Choroid plexus epithelial cell (primary cell): ENCODE measurements at regions not wholly inside any gene's neighbourhood (a gene's known extent, or its start where the extent isn't known, plus 50 kb on each side); places are given as distances from the start of the nearest gene placed in this dataset.

Experiments used
- DNase-seq: peaks from one replicate; pipeline ENCODE4 v3.0.0-alpha.2; 2010; ENCODE audit warnings: low read depth
- H3K4me3 ChIP-seq: 2 replicates; pipeline ENCODE4 v1.5.1; 2011; ENCODE audit warnings: low read depth, mild to moderate bottlenecking, control low read depth, low read length, moderate library complexity
- TF ChIP-seq, protein P1 (sequence below): conservative IDR thresholded peaks from 2 replicates; pipeline ENCODE4 v1.5.1; 2011; ENCODE audit warnings: low read depth, mild to moderate bottlenecking, control low read depth, inconsistent platforms, low read length, moderate library complexity

DNA sequence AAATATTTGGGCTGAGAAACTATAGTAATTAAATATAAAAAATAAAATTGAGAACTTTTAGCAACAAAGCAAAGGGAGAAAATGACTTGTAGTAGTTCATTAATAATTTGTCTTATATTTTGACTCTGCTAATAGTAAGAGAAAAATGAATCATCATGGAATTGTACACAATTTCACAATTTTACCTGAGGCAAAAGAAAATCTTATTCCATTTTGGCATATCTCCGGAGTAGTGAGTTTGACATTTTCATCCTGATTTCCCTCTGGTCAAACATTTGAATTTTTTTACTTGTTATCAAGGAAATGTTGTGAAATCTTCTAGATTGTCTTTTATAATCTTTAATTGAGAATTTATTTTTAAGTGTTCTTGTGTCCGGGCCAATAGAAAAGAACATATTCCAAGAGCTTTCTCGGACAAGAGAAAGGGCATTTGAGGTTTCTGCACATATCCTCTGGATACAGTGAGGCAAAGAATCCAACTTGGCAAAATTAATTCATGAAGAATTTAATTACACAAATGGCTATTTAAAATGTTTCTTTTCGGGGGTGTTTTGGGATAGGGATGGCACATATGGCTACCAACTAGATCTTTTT, 89.3 kb upstream of the IGSF10 start:
- DNase-seq, result no peak

DNA sequence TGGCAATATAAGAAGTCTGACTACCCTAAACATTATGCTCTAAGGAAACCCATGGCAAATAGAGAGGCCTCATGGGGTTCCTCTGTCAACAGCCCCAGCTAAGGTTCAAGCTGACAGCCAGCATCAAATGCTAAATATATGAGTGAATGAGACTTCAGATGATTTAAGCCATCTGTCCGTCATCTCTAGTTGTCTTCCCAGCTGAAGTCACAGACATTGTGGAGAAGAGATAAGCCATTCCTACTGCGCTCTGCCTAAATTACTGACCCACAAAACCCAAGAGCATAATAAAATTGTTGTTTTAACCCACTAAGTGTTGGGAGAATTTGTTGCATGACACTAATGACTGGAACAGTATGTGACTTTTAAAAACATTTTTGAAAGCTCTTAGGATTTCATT, 87.3 kb upstream of the IGSF10 start:
- no peak for DNase-seq
- no peak overlapping the region for H3K4me3 ChIP-seq
- TF ChIP-seq, protein P1, sequence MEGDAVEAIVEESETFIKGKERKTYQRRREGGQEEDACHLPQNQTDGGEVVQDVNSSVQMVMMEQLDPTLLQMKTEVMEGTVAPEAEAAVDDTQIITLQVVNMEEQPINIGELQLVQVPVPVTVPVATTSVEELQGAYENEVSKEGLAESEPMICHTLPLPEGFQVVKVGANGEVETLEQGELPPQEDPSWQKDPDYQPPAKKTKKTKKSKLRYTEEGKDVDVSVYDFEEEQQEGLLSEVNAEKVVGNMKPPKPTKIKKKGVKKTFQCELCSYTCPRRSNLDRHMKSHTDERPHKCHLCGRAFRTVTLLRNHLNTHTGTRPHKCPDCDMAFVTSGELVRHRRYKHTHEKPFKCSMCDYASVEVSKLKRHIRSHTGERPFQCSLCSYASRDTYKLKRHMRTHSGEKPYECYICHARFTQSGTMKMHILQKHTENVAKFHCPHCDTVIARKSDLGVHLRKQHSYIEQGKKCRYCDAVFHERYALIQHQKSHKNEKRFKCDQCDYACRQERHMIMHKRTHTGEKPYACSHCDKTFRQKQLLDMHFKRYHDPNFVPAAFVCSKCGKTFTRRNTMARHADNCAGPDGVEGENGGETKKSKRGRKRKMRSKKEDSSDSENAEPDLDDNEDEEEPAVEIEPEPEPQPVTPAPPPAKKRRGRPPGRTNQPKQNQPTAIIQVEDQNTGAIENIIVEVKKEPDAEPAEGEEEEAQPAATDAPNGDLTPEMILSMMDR, result no peak

More for the DNA sequence above, 89.3 kb upstream of the IGSF10 start:
- TF ChIP-seq, protein P1, result no peak
- H3K4me3 ChIP-seq, result no peak overlapping the region

DNA sequence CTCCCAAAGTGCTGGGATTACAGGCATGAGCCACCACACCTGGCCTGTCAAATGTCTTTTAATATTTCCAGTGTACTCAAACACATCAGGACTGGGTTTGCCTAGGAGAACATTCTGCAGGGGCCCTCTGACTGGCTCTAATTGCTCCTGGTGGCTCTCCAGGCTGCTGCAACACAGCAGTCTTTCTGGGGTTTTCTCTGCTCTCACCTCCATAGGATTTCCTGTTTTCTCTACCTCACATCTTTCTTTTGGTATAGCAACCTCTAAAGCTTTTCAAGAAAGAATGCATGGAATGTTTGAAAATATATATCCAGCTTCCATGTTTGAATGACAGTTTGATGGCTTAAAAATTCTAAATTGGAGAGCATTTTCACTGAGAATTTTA, 83.3 kb upstream of the IGSF10 start:
- no peak overlapping the region for H3K4me3 ChIP-seq
- DNase-seq, result no peak

DNA sequence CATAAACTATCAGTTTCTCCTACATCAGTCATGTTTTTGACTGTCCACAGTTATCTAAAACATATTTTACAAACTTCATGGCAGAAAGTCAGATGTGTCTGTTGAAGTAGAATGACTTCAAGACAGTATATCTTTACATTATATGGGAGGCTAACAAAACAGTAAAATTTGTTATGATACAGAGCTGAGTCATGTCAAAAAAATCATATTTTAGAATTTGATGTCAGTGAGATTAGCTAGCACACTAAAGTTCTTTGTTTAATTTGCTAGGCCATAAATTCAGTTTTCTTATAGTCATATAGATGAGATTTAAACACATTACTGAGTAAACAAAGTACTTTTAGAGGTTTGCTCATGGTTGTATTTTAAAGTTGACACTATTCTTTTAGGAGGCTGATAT, 80.3 kb upstream of the IGSF10 start:
- no peak overlapping the region for H3K4me3 ChIP-seq
- DNase-seq, result no peak
- TF ChIP-seq, protein P1, result no peak

More for the DNA sequence above, 83.3 kb upstream of the IGSF10 start:
- TF ChIP-seq, protein P1, result no peak

DNA sequence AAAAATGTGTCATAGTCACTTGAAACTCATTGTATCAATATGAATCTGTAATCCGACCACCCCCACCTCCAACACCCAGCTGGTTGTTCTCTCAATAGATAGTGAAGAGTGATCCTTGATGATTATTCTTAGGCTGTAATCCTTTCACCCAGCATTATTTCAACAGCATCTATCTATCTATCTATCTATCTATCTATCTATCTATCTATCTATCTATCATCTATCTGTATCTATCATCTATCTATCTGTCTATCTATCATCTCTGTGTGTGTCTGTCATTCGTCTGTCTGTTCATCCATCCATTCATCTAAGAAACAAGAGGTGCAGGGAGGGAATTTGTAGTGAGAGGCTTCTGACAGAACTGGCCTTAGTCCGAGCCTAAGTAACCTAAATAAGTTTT, 78.7 kb upstream of the IGSF10 start:
- TF ChIP-seq, protein P1, result no peak
- H3K4me3 ChIP-seq, result no peak overlapping the region
- no peak for DNase-seq

DNA sequence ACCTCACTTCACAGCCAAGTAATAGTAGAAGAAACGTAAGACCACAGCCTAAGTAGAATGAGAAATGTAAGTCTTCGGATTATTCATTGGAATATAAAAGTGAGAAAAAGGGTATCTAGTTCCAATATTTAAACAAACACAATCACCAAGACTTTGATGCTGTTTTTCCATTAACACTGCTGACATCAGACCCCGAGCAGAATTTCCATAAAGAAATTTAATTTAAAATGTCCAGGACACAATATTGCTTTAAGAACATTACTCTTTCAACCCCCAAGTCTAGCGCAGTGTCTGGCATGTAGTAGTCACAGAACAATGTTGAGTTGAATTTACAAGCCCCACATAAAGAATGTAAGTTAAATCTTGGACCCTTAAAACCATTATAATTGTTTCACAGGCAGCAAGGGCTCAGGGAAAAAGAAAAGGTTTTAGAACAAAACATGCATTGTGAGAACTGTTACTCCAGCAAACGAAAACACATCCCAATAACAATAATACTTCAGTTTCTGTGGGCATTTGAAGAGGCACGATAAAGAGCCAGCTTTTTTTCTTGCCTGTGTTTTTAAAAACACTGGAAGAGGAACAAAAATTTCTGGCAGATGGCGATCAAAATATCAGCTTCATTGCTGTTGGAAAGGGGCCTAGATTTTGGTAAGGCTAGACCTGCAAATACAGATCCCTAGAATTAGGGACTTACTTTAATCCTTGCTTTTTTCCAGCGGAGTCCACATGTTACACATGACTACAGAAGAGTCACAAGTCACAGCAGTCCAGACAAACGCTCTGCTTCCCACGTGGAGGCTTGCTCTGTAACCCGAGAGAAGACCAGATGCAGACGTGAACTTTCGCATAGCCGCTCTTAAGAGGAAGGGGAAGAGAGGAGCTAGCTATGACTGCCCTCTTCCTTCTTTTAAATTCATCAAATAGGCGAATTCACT, 77.9 kb upstream of the IGSF10 start:
- no peak overlapping the region for H3K4me3 ChIP-seq
- TF ChIP-seq, protein P1, result no peak
- DNase-seq, result peak; percentile 65
